NCI-H2171 (cell line): ENCODE measurements at regions not wholly inside any gene's neighbourhood (a gene's known extent, or its start where the extent isn't known, plus 50 kb on each side); places are given as distances from the start of the nearest gene placed in this dataset.

ENCODE experiments used
- DNase-seq: peaks from one replicate; lab custom pipeline; 2025; lab: John Stamatoyannopoulos, UW

DNA sequence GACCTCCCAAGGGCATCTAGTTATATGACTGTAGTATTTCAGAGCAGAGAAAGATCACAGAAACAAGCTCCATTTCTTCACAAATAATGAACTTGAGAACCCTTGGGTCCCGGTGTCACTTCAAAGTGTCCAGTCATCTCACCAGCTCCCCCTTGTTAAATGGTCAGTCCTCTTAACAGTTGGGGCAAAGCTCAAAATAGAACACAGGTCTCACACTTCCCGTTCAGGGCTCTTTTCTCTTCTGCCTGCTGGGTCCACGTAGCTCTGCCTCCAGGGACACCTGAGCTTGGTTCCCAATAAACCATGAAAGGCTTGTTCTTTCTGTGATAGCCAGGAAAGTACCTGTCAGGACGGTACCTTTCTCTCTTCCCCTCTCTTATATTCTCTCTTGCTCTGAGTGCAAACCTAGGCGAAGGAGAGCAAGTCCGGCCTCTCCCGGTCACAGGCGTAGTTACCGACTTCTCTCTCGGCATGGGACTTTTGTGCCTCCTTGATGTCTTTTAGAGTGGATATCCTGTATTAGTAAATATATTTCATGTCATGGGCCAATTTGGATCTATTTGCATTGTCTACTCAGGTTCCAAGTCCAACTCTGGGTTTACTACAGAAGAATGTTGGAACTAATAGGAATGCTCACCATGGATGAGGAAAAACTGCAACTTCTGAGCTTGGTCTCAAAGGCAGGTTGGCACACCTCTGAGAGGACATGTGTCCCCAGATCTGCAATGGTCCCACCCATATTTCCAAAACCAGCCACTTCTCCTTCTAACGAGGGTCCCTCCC, 118.8 kb upstream of the PARP11 start:
- no peak for DNase-seq

DNA sequence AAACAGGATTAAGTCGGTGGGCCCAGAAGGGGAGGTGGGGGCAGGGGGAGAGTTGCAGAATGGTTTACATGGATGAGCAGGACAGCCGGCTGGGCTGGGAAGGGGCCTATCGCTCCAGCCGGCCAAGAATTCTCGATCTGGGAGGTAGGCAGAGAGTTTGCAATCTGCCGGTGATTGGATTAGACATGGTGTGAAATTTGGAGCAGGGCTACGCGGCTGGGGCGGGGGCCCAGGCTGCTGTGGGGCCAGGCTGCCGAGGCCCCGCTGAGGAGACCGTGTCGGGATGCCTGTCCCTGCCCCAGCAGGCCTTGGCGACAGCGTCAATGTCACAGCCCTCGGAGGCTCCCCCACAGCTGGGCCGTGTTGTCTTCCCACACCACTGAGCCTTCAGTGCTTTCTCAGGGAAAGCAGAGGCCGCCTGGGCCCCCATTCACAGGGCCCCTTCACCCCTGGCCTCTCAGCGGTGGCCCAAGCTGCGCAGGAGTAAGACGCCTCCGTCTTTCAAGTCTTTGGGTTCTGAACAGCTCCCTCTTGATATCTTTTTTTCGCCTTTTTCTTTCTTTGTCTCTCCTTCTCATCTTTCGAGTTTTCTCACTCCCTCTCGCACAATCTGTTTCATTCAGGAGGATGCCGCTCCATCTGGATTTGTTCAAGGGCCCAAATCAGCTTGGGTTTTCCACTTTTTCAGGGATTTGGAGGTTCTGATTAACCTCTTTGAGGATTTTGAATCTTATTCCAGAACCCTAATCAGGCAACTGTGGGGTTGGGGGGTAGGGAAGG, 117.5 kb upstream of the PARP11 start:
- DNase-seq = no peak

GRCh38 chr12:3989218-3989550, 116.0 kb upstream of the PARP11 start:
- DNase-seq = no peak

DNA sequence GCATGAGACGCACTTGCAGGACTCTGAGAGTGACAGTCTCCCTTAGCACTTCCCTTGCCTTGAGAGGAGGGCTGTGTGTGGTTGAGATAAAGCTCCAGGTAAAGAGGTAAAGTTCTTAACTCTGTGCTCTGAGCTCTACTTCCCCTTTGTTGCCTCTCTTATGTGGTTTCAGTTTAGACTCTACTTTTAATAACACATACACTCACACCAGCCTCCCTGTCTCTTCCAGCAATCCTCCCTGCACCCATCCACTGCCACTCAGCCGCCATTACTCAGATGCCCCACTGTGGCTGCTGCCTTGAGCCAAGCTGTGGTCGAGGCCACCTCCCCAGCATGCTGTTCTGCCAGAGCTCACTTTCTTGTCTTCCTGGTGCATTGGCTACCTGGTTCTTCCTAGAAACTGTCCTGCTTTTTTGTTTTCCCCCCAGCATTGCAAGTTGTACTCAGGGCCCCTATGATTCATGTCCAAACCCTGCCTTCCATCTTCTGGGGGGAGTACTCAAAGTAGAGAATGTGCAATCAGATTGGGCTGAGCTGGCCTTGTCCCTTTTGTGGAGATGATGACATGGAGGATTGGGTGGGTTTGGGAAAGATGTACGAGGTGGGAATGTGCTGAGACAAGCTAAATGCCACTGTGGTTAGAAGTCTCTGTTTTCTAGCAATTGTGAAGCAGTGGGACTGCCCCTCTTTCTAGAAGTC, 115.5 kb upstream of the PARP11 start:
- DNase-seq = no peak

DNA sequence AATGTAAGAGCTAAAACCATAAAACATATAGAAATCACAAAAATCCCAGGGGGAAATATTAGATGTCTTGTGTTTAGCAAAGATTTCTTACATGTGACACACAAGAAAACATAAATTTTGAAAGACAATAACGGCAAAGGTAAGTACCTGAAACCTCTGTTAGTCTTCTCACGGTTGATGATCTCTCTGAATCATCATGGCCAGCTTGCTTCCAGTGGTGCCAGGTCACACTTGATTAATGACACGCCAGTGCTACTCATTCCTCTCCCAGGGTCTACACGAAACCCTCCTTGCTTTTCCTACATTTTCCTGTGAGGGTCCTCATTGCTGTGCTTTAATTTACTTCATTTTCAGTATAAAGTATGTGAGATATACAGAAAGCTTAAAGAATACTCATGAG, 114.4 kb upstream of the PARP11 start:
- DNase-seq = no peak

DNA sequence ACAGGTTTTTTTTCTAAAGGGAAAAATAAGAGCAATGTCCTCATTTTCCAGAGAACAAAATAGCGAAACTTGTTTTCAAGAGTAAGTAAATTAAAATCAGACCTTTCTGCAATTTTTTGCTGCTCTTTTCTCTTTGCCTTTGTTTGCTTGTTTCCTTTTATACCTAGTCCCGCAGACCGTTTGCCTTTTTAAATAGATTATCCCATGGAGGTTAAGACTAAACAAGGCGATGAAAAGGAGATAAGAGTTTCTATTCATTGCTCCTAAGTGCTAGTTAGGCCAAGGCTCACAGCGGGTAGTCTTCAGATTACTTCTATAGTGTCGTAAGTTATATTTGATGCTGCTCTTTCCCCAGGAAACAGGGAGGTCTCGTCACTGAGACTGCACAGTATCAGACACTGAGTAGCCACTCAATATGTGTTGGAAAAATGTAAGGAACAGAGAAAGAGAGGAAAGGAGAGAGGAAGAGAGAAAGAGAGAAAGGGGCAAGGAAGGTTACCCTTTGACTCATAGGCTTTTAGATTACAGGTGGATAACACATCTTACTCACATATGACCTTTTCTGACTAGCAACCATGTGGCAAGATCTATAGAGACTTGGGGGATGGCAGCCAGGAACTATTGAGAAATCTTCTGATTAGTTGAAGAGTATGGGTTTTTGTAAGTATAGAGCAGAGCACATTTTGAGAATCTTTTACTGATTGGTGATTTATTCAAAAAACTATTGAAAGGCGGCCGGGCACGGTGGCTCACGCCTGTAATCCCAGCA, 107.5 kb upstream of the PARP11 start:
- DNase-seq = no peak

DNA sequence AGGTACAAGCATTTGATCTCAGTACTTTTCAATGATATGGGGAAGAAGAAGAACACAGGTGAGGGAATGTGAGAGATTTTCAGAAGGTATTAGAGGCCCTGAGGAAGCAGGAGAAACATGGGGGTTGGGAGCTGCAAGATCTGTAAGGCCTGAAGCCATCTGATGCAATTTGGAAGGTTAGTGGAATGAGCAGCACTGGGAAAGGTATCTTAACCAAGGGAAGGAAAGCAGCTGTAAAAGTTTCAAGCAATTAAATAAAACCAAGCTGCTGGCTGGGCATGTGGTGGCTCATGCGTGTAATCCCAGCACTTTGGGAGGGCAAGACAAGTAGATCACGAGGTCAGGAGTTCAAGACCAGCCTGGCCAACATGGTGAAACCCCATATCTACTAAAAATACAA, 104.4 kb upstream of the PARP11 start:
- DNase-seq = no peak

DNA sequence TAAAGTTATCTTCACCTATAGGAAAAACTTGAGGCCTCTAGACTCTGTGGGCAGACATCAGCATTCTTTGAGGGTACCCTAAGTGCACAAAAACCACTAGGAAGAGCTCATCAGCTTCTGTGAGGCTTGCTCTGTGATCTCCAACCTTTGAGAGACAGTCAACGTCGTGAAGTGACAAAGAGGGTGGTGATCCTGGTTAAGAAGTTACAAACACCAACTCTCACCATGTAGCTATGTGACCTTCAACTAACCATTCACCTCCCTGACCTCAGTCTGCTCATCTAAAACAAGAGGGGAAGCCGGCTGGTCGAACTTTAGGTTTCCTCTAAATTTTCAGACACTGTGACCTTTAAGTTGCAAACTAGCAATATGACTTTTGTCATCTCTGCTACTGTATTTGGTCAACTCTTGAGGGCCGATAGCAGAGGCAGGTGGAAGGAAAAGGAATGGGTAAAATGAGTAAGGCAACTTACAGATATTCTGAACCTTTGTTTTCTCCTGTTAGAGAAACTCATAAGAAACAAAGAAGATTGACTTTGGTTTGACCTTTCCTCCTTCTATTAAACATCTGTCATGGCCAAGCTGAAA, 103.2 kb upstream of the PARP11 start:
- DNase-seq = no peak

DNA sequence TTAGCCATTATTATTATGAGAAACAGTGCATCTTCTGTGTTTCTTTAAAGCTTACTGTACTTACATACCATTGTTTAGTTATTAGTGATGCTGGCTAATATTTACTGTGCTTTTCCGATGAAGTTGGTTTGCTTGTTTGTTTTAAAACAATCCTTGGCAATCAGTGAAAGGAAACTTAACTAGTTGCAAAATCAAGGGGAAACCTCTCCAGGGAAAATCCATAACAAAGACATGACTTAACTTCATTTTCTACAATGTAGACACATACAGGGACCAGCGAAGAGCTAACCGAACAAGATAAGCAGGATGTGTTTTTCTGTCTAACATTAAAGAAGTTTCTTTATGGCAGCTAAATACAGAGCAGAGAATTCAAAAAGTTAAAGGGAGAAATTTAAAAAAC, 102.5 kb upstream of the PARP11 start:
- DNase-seq = no peak

DNA sequence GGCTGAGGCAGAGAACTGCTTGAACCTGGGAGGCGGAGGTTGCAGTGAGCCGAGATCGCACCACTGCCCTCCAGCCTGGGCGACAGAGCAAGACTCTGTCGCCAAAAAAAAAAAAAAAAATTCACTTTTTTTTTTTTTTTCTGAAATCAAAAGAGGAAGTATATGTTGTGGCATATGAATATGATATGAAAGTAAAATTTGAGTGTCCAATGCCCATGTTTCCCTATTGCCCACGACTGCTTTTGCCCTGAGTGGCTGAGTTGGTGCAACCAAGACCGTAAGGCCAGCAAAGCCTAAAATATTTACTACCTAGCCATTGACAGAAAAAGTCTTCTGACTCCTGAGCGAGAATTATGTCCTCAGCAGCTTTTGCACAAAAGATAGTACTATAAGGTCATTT, 101.7 kb upstream of the PARP11 start:
- DNase-seq = no peak

DNA sequence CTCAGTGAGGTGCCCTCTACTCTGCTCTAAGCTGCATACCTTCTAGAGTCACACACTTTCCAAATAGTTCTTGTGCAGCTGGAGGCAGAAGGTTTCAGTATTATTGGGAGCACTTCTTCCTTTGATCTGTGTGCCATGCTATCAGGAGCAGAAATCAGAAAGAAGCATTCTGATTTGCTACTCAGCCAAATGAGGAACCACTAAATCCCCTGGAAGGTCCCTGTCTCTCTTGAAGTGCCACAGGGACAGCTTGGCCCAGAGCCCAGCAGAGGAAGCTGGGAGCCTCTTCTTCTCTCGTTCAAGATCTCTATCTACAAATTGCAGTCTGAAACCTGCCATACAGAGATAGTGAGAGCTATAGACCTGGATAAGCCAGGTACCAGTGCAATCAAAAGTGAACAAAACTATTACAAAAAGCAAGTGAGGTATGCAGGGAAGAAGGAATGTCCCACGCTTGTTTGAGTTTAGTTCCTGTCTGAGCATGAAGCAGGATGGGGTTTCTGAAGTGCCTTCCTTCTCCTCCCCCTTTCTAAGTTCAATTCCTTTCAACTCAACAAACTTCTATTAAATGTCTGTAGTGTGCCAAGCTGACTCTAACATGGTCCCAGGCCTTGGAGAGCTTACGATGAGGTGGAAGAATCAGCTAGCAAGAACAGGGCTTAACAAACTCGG, 100.9 kb upstream of the PARP11 start:
- no peak for DNase-seq

DNA sequence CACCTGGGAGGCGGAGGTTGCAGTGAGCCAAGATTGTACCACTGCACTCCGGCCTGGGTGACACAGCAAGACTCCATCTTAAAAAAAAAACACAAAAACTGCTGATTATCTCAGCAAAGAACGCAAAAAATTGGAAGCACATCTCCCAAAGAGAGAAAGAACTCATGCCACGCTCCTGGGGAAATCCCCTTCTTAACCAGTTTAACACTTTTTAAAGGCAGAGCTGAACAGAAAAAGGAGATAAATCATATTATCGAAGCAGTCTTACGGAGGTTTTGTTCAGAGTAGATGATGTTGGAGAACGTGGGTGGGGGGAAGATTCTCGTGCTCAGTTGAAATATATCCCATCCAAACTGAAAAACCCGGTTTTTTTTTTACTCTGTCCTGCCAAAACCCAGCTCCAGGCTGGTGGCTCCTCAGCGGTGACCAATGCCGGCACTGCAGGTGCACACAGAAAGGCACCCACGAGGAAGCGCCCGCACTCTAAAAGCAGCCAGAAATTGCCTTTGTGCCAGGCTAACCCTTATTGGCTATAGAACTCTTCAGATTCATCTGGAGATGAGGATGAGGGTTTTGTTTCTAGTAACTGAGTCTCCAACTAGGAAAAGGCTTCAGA, 100.2 kb upstream of the PARP11 start:
- no peak for DNase-seq

DNA sequence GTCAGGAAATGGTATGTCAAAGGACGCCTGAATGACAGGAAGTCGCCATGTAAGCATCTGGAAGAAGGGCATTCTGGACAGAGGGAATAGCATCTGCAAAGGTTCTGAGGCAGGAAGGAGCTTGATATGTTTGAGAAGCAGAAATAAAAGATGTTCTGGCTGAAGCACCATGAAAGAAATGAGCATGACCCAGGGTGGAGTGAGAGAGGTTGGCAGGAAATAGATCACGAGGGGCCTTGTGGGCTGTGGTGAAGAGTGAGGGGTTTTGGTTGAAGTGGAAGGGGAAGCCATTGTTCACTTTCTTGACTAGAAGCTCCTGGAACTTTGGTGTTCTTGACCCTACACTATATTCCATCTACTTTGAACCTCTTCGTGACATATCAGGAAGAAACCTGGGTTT, 99.4 kb upstream of the PARP11 start:
- no peak for DNase-seq

GRCh38 chr12:3968523-3968922, 95.3 kb upstream of the PARP11 start:
- no peak for DNase-seq

DNA sequence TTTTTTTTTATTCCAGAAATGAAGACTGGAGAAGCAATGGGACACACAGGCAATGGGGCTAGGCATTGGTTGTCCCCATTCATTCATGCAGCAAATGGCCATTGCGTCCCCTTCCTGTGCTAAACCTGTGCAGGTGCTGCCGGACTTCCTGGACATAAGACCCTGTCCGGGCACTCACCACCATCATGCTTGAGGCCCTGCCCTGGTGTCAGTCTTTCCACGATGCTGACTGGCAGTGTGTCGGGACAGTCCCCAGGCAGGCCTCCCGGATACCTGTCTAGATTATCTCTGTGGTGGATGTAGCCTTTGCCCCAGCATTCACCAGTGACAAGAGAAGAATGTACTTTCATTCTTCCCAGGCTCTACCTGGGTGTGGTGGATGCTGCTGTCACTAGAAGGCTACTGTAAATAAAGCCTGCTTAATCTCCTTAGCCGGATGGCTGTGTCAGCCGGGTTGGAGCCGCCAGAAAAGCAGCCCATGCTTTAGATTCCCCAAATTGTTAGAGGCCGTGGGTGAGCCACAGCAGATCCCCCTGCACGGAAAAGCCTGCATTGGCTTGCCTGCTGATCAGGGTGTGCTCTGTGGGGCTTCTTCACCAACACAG, 94.5 kb upstream of the PARP11 start:
- DNase-seq = no peak

GRCh38 chr12:3966376-3966775, 93.2 kb upstream of the PARP11 start:
- DNase-seq = no peak

- DNase-seq = no peak
Measured at GRCh38 chr12:3965046-3965445, 91.8 kb upstream of the PARP11 start.

- DNase-seq = no peak
Measured at GRCh38 chr12:3964439-3964838, 91.2 kb upstream of the PARP11 start.

GRCh38 chr12:3962631-3963483, 89.7 kb upstream of the PARP11 start:
- DNase-seq = no peak

- no peak for DNase-seq
Measured at GRCh38 chr12:3961591-3961990, 88.4 kb upstream of the PARP11 start.
